HG02642 (cell line): ENCODE measurements at regions not wholly inside any gene's neighbourhood (a gene's known extent, or its start where the extent isn't known, plus 50 kb on each side); places are given as distances from the start of the nearest gene placed in this dataset.

Experiments used
- ATAC-seq: cut with Tn5 transposase; IDR thresholded peaks from one replicate; pipeline ENCODE4 v1.9.1; 2021; ENCODE audit warnings: mild to moderate bottlenecking; ENCODE audit not compliant: unreplicated experiment, poor library complexity

GRCh38 chr10:130899856-130900255 is 411.7 kb downstream of the TCERG1L start:
- ATAC-seq, result no peak

GRCh38 chr10:130900441-130901160 is 410.9 kb downstream of the TCERG1L start:
- no peak for ATAC-seq

- no peak for ATAC-seq
Observed at GRCh38 chr10:130901311-130902165, 410.0 kb downstream of the TCERG1L start.

- no peak for ATAC-seq
Observed at GRCh38 chr10:130902471-130902870, 409.1 kb downstream of the TCERG1L start.

- ATAC-seq, result no peak
Observed at GRCh38 chr10:130902929-130903328, 408.6 kb downstream of the TCERG1L start.

GRCh38 chr10:130904676-130905075 is 406.8 kb downstream of the TCERG1L start:
- ATAC-seq, result no peak

- no peak for ATAC-seq
Observed at GRCh38 chr10:130905386-130905785, 406.1 kb downstream of the TCERG1L start.

- no peak for ATAC-seq
Observed at GRCh38 chr10:130905921-130906320, 405.6 kb downstream of the TCERG1L start.

- ATAC-seq, result no peak
Observed at GRCh38 chr10:130910848-130911247, 400.7 kb downstream of the TCERG1L start.

- no peak for ATAC-seq
Observed at GRCh38 chr10:130913844-130914243, 397.7 kb downstream of the TCERG1L start.

GRCh38 chr10:130914367-130914766 is 397.2 kb downstream of the TCERG1L start:
- ATAC-seq, result no peak

GRCh38 chr10:130915065-130915464 is 396.5 kb downstream of the TCERG1L start:
- no peak for ATAC-seq

- no peak for ATAC-seq
Observed at GRCh38 chr10:130921461-130921860, 390.1 kb downstream of the TCERG1L start.

- ATAC-seq, result no peak
Observed at GRCh38 chr10:130921911-130922440, 389.5 kb downstream of the TCERG1L start.

GRCh38 chr10:130923596-130923995 is 387.9 kb downstream of the TCERG1L start:
- no peak for ATAC-seq

- no peak for ATAC-seq
Observed at GRCh38 chr10:130924138-130924819, 387.2 kb downstream of the TCERG1L start.

GRCh38 chr10:130926442-130926841 is 385.1 kb downstream of the TCERG1L start:
- ATAC-seq, result no peak

GRCh38 chr10:130927157-130927556 is 384.4 kb downstream of the TCERG1L start:
- no peak for ATAC-seq

- ATAC-seq, result no peak
Observed at GRCh38 chr10:130928306-130928705, 383.2 kb downstream of the TCERG1L start.

GRCh38 chr10:130929422-130930325 is 381.8 kb downstream of the TCERG1L start:
- no peak for ATAC-seq
